GM18520 (cell line): ENCODE measurements at regions not wholly inside any gene's neighbourhood (a gene's known extent, or its start where the extent isn't known, plus 50 kb on each side); places are given as distances from the start of the nearest gene placed in this dataset.
"Not testable (repeated sequence)": the region's sequence is repeated elsewhere in the genome, so short reads cannot be mapped to it uniquely, and the experiment has no call there.

Experiments used
- ATAC-seq: cut with Tn5 transposase; IDR thresholded peaks from one replicate; pipeline ENCODE4 v1.9.1; 2021; ENCODE audit not compliant: unreplicated experiment

DNA sequence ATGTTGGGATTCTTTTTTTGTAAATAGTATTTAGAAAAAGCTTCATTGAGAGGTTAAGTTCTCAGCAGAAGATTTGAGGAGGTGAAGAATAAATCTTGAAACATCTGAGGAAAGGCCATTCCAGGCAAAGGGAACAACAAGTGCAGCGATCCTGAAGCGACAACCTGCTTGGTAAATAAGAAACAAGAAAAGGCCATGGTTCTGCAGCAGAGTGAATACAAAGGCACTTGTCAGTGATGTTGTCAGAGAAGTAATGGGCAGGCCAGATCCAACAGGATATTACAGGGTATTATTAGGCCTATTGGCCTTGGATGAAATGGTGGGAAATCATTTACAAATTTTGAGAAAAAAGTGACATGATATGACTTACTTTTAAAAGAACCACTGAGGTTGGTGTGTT, 960.0 kb downstream of the PLA2G4A start:
- ATAC-seq, result no peak

DNA sequence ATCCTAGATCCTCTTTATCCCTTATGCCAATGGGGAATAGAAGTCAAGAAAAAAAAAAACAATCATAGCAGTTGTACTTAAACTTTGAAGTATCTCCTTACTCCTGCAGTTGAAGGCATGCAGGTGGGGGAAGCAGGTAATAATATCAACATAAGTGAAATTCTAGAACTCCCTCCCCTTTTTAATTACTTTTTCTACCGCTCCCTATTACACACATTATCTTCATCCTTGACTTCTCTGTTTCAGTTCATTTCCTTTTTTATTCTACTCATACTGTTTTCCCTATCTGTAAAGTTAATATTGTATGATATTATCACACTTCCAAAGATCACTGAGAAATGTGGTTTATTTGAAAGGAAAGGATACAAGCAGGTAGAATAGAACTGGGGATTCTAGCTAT, 962.0 kb downstream of the PLA2G4A start:
- no peak for ATAC-seq

DNA sequence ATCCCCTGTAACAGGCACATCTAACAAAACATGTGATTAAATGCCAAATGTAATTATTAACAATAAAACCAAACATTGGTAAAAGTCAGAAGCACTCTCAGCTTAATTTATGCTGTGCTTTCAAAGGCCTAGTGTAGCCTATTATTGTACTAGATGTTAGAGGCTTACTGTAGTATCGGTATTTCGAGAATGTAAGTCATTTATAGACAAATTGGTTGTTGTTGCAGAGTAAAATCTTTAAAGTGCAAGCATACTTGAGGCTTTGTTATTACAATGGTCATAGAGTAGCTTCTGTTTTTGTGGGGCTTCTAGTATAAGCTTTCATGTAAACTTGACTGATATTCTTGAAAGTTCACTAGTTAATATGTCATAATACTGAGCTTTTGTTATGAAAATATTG, 965.8 kb downstream of the PLA2G4A start:
- ATAC-seq, result no peak

DNA sequence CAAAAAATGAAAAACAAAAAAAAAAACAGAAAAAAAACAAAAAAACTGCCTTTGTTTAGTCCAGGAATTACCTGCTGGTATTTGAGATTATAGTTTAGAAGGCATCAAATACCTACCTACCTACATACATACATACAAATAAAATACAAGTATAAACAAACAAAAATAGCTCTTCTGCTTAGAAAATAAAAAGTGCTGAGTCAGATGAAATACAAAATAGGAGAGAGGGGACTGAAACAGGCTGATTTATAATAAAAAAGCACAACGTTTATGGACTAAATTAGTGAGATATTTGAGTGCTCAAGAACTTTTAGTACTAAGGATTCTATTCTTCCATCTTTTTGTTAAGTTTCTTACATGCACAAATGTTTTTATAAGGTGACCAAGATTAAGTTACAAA, 980.8 kb downstream of the PLA2G4A start:
- no peak for ATAC-seq

DNA sequence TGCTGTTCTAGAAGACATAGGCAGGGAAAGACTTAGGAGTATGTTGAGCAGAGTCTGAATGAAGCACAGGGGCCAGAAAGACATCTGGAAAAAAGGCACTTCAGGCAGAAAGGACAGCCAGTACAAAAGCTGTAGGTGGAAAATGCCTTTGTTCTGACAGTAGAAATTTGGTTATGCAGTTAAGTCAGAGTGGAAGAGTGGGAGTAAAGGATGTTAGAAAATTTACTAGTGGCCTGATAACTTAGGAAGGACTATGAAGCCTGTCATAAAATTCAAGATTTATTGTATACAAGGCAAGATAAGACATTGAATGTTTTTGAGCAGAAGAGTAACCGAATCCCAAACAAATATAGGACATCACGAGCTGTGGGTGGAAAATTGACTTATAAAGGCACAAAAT, 987.9 kb downstream of the PLA2G4A start:
- no peak for ATAC-seq

DNA sequence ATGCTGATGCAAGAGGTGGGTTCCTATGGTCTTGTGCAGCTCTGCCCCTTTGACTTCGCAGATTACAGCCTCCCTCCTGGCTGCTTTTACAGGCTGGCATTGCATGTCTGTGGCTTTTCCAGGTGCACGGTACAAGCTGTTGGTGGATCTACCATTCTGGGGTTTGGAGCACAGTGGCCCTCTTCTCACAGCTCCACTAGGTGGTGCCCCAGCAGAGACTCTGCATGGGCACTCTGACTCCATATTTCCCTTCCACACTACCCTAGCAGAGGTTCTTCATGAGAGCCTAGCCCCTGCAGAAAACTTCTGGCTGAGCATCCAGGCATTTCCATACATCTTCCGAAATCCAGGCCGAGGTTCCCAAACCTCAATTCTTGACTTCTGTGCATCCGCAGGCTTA, 989.0 kb downstream of the PLA2G4A start:
- no peak for ATAC-seq

DNA sequence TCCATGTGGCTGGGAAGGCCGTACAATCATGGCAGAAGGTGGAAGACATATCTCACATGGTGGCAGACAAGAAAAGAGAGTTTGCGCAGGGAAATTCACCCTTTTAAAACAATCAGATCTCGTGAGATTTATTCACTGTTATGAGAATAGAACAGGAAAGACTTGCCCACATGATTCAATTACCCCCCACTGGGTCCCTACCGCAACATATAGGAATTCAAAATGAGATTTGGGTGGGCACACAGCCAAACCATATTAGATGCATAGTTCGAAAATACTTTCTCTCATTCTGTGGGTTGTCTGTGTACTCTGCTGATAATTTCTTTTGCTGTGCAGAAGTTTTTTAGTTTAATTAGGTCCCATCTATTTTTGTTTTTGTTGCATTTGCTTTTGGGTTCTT, 990.3 kb downstream of the PLA2G4A start:
- no peak for ATAC-seq

DNA sequence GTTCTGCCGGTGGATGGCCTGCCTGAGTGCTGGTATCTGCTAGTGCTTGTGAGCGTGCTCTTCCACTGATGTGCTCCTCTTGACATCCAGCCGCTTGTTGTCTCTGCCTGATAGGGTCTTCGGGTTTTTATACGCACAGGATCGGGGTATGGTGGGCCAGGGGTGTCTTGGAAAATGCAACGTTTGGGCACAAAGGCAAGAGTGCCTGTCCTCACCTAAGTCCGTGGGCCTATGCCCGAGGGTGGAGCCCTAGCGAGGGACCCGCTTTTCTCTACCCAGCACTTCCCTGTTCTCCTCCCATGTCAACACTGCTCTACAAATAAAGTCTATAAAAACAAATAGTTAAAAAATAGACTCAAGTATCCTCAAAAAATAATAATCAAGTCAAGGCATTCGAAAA, 1007.8 kb downstream of the PLA2G4A start:
- ATAC-seq, result no peak

DNA sequence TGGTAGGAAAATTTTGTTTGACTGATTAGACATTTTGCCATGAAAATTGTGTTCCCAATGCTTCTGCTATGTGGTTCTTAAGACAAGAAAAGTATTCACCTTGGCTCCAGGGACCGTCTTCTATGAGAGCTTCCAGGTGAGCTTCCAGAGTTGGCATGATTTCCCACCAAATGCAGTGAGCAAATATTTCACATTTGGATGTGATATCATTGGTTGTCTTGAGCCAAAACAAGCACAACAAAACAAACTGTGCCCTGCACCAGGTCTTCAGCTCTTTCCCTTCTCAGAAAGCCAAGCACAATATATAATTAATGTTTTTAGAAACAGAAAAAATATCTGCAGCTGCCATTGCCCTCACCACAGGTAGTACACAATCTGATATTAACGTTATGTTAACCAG, 1009.0 kb downstream of the PLA2G4A start:
- ATAC-seq, result no peak

DNA sequence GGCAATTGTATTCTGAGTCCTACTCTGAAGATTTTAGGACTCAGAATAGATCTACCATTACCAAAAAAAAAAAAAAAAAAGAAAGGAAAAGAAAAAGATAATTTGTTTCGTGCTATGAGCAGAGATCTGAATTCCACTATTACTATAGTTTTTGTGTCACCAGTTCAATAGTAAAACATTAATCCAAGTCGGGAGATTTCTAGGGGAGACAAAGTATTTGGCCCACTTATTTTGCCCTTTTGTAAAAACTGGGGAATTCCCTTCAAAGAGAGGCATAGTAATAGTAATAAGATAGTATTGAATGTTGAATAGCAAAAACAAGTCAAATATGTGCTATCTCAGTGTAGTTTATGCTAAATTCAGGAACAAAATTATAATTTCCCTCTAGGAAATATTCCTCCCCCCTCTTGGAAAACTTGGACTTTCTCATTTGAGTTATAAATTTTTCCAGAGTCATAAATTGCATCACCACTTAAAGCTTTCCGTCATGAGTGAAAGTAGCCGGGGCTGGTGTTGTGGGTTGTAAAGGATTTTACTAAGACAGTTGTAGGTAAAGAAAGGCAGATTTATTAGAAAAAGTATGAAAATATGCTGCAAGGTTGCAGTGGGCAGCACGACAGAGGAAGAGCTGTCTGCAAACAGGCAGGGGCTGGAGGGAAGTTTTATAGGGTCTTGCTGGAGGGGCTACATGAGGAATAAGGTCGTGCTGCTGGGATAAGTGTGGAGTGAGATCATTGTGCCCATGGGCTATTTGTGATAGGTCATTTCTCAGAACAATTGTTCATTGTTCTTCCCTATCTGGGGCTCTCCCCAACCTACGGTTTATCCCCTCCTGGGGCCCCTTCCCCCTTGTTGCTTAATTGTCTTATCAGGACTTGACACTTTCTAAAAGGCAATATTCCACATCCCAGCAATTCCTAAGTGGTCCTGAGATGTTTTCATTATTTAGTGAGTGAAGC, 1009.9 kb downstream of the PLA2G4A start:
- no peak for ATAC-seq

DNA sequence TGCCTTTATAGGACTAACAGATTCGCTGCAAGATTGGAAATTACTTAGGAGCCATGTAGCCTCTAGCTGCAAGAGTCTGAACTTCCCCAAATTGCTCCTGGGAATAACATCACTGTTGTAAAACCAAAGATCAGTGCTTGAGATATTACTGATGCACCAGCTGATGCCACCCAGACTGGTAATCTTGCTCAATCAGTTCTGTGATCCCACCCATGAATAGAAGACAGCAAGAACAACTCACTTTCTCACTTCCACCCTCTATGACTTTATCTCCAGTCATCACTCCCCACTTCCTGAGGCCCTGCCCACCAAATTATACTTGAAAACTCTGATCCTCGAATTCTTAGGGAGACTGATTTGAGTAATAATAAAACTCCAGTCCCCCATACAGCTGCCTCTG, 1011.1 kb downstream of the PLA2G4A start:
- no peak for ATAC-seq

DNA sequence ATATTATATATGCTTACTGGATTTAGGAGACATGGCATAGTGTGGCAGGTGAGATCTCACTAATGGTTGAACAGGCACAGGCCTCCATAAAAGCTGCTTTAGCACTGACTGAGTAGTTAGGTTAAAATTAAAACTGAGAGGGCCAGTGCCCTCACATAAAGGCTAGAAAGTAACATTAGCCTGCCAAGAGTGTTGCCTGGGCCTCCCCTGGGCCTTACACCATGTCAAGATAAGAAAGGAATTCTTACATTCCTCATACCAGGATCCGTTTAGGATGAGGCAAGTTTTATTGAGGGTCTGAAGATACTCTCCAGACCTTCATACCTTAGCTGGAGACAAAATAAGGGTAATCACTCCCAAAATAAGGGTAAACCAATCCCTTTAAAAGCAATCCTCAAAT, 1011.8 kb downstream of the PLA2G4A start:
- no peak for ATAC-seq

DNA sequence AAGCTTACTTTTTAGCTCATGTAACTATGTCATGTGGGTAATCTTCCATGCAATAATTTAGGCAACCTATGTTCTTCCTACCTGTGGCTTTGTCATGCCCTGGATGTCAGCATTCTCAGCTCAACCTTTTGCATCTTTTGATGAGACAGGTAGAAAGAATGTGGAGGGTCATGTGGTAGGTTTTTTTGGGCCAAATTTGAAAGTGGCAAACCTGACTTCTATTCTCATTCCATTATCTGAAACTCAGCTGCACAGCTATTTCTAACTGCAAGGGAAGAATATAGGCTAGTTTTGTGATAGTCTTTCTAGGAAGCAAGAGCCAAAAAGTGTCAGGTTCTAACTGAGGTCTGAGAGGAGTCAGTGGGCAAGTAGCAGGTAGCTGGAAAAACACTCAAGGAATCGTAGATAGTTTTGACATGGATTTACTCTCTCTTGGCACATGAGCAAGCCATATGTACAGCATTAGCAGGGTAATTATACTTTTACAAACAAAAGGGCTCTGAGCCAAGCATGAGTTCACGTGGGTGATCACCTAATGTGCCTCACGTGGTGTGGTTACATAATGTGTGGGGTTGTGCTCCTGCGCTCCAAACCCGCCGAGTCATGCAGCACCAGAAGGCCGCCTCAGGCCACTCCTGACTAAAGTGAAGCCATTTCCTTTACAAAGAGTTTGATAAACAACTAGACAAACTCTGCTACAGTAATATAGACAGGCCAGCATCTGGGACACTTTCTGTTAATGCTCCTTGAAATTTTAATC, 1013.8 kb downstream of the PLA2G4A start:
- ATAC-seq, result no peak

DNA sequence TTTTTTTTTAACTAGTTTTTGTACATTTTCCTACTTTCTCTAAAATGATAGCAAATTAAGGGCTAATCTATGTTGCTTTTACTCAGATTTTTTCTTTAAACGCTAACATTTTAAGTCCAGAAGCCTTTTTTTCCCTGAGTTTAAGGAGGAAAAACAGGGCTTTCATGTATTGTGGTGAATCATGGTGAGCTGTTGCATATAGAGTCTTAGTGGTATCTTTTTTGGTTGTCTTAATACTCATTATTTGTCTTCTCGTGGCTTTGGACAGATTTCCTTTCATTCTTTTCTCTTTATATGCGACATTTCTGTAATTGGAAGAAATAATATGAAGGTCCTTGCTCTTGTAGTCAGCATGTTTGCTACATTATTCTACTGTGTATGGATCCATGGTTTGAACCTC, 1015.6 kb downstream of the PLA2G4A start:
- no peak for ATAC-seq

DNA sequence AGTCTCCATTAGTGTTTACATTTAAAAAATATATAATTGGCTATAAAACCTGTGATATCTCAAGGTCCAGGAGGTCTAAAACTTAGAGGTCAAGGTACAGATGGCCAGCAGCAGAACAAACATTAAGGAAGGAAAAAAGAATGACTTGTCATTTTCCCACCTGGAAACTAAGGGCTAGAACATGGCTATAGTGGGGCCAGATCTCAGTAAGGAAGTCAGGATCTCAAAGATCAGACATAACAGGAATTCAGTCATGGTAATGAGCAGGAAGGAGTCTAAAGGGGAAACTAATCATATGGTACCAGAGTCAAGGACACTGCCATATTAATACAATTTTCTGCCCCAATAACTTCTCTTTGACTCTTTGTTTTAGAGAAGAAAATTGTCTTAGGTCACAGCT, 1018.8 kb downstream of the PLA2G4A start:
- ATAC-seq, result no peak

DNA sequence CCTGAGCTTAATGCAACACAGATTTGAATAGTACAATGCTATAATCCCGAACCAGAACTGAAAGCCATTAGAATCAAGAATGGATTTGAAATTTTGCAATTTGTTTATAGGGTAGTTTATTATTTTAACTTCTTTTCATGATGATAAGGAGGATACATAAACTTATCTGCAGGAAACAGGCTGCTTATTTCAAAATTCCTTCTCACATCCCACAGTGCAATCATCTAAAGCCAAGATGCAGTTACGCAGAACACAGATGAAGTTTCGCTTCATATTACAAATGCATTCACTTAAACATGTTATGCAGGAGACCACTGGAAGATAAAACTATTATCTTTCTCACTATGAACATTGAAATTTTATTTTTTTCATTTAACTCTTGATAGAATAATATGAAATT, 1019.6 kb downstream of the PLA2G4A start:
- ATAC-seq, result no peak

DNA sequence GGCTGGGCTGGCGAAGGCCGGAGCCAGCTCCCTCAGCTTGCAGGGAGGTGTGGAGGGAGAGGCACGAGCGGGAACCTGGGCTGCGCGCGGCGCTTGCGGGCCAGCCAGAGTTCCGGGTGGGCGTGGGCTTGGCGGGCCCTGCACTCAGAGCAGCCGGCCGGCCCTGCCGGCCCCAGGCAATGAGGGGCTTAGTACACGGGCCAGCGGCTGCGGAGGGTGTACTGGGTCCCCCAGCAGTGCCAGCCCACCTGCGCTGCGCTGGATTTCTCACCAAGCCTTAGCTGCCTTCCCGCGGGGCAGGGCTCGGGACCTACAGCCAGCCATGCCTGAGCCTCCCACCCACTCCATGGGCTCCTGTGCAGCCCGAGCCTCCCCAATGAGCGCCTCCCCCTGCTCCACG, 1021.4 kb downstream of the PLA2G4A start:
- ATAC-seq, result not testable (repeated sequence)

DNA sequence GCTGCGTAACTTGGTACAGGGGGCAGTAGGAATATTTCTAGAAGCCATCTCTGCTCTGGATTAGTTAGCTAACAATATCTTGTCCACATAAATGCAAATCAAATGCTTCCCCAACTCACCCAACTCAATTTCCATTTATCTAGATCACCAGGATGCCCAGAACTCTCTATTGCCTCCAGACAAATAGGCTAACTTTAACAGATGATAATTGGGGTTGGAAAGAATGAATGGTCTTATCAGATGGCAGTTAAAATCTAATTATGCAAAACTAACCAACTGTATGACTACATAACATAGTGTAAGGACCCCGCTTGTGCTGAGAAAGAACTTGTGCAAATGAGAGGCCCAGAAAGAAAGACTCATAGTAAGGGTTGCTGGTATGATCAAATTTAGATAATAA, 1024.8 kb downstream of the PLA2G4A start:
- ATAC-seq, result no peak

DNA sequence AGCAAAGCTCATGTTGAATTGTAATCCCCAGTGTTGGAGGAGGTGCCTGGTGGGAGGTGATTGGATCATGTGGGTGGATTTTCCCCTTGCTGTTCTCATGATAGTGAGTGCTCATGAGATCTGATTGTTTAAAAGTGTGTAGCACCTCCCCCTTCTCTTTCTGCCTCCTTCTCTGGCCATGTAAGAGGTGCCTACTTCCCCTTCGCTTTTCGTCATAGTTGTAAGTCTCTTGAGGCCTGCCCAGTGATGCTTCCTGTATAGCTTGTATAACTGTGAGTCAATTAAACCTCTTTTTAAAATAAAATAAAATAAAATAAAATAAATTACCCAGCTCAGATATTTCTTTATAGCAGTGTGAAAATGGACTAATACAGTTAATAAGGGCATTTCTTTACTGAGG, 1025.7 kb downstream of the PLA2G4A start:
- no peak for ATAC-seq

DNA sequence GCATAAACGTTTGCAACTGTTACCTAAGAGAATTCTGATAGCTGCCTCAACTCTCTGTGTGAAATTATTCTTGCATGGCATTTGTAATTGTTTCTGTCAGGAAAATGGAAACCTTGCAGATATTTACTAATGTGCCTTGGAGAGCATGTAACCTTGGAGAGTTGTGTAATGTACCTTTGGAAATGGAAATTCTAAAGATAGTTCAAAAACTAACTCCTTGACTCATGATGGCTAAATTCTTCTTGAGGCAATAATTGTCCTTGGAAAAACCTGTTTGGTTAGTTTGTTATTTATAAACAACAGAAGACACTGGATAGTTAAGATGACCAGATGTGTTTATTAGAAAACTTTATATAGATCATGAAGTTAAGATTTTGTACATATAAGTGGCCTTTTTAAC, 1033.8 kb downstream of the PLA2G4A start:
- no peak for ATAC-seq

DNA sequence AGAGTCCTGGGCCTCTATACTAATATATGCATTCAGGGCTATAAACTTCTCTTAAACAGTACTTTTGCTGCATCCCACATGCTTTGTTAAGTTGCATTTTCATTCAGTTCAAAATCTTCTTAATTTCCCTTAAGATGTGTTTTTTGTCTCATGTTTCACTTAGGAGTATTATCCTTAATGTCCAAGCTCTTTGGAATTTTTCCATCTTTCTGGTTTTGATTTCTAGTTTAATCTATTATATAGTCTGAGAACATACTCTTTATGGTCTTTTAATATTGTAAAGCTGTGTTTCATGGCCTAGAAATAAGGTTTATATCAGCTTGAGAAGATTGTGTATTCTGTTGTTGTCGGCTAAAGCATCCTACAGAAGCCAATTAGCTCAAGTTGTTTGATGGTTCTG, 1041.8 kb downstream of the PLA2G4A start:
- no peak for ATAC-seq

DNA sequence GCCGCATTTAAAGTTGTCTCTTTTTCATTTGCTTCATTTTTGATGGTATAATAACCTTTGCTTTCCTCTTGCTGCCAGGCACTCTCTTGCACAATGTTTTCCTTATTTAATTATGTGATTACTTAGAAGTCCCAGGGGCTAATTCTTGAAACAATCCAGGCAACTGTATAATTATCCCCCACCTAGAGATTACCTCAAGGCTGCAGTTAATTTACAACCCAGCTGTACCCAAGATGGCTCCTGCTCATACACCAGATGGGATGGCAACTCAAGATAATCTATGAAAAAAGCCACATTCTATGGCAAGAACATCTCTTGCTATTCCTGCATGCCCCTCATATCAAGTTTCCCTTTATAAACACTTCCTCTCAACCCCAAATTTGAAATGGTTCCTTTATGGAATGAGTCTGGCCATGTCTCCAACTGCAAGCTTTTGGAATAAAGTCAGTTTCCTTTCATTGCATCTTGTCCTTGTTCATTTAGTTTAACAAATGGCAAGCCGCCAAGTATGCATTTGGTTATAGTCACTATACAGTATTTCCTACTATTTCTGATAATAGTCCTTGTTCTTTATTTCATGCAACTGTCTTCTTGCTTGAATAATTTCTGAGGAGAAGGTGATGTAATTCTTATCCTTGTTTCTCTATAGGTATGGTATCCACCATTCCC, 1042.6 kb downstream of the PLA2G4A start:
- no peak for ATAC-seq
